Astrocyte (in vitro differentiated cells and primary cell): ENCODE measurements at regions not wholly inside any gene's neighbourhood (a gene's known extent, or its start where the extent isn't known, plus 50 kb on each side); places are given as distances from the start of the nearest gene placed in this dataset.

Experiments
- CTCF ChIP-seq: IDR thresholded peaks from 2 replicates; pipeline ENCODE4 v1.5.1; 2011; ENCODE audit warnings: low read depth, mild to moderate bottlenecking, inconsistent platforms, low read length, moderate library complexity; ENCODE audit not compliant: insufficient read depth
- EZH2 ChIP-seq: IDR thresholded peaks from 2 replicates; pipeline ENCODE4 v1.6.1; 2012; ENCODE audit warnings: mild to moderate bottlenecking, low read length, inconsistent platforms; ENCODE audit not compliant: insufficient read depth

- TF ChIP-seq CTCF = no peak
- TF ChIP-seq EZH2 = no peak
Observed at GRCh38 chr9:17013010-17013409, 121.8 kb upstream of the CNTLN start.
